Trophoblast cell (in vitro differentiated cells and primary cell): ENCODE measurements at regions not wholly inside any gene's neighbourhood (a gene's known extent, or its start where the extent isn't known, plus 50 kb on each side); places are given as distances from the start of the nearest gene placed in this dataset.

Experiments used
- DNase-seq, 2 donors: peaks; one replicate each; pipeline ENCODE4 v3.0.0-alpha.2; 2016
- H2AFZ ChIP-seq: 2 replicates; pipeline ENCODE4 v1.6.1; 2013; ENCODE audit warnings: low read length, moderate library complexity, mild to moderate bottlenecking; ENCODE audit not compliant: insufficient read depth, poor library complexity
- H2AK5ac ChIP-seq: 2 replicates; pipeline ENCODE4 v1.6.1; 2013; ENCODE audit warnings: mild to moderate bottlenecking, low read length
- H2BK120ac ChIP-seq: 2 replicates; pipeline ENCODE4 v1.6.1; 2013; ENCODE audit warnings: low read length, mild to moderate bottlenecking, moderate library complexity; ENCODE audit not compliant: insufficient read depth, poor library complexity
- H2BK12ac ChIP-seq: 2 replicates; pipeline ENCODE4 v1.6.1; 2013; ENCODE audit warnings: mild to moderate bottlenecking, low read length, moderate library complexity
- H2BK5ac ChIP-seq: 2 replicates; pipeline ENCODE4 v1.6.1; 2013; ENCODE audit warnings: low read length, low read depth, moderate library complexity, mild to moderate bottlenecking; ENCODE audit not compliant: poor library complexity
- H3K14ac ChIP-seq: 2 replicates; pipeline ENCODE4 v1.6.1; 2013; ENCODE audit warnings: mild to moderate bottlenecking, low read length
- H3K18ac ChIP-seq: 2 replicates; pipeline ENCODE4 v1.6.1; 2013; ENCODE audit warnings: mild to moderate bottlenecking, low read length
- H3K23ac ChIP-seq: 2 replicates; pipeline ENCODE4 v1.6.1; 2013; ENCODE audit warnings: low read length
- H3K27ac ChIP-seq: 2 replicates; pipeline ENCODE4 v1.5.1; 2013; ENCODE audit warnings: low read depth, mild to moderate bottlenecking, inconsistent platforms, low read length, moderate library complexity
- H3K27me3 ChIP-seq: 2 replicates; pipeline ENCODE4 v1.6.1; 2013; ENCODE audit warnings: inconsistent platforms, mild to moderate bottlenecking, low read length, moderate library complexity; ENCODE audit not compliant: insufficient read depth
- H3K36me3 ChIP-seq, 2 experiments: 1 replicate in 1 of 2; 2 replicates in 1 of 2; pipeline ENCODE4 v1.6.1; 2013; ENCODE audit warnings: low read length in 2 of 2, mild to moderate bottlenecking in 2 of 2, moderate library complexity in 1 of 2; ENCODE audit not compliant: insufficient read depth in 2 of 2, control insufficient read depth in 1 of 2
- H3K4ac ChIP-seq: 2 replicates; pipeline ENCODE4 v1.6.1; 2013; ENCODE audit warnings: low read depth, mild to moderate bottlenecking, low read length, moderate library complexity
- H3K4me1 ChIP-seq, 2 experiments: 1 replicate in 1 of 2; 2 replicates in 1 of 2; pipeline ENCODE4 v1.6.1; 2013; ENCODE audit warnings: low read length in 2 of 2, mild to moderate bottlenecking in 2 of 2, moderate library complexity in 1 of 2; ENCODE audit not compliant: insufficient read depth in 2 of 2, control insufficient read depth in 1 of 2
- H3K4me2 ChIP-seq: 2 replicates; pipeline ENCODE4 v1.6.1; 2013; ENCODE audit warnings: inconsistent platforms, mild to moderate bottlenecking, low read length, moderate library complexity
- H3K4me3 ChIP-seq: 2 replicates; pipeline ENCODE4 v1.5.1; 2013; ENCODE audit warnings: mild to moderate bottlenecking, low read depth, low read length, inconsistent platforms
- H3K79me1 ChIP-seq: one replicate; pipeline ENCODE4 v1.6.1; 2013; ENCODE audit warnings: low read length
- H3K79me2 ChIP-seq: 2 replicates; pipeline ENCODE4 v1.6.1; 2013; ENCODE audit warnings: low read length, mild to moderate bottlenecking; ENCODE audit not compliant: control insufficient read depth, insufficient read depth, poor library complexity
- H3K9ac ChIP-seq: 2 replicates; pipeline ENCODE4 v1.6.1; 2013; ENCODE audit warnings: mild to moderate bottlenecking, low read length
- H3K9me3 ChIP-seq: 2 replicates; pipeline ENCODE4 v1.6.1; 2013; ENCODE audit warnings: low read depth, mild to moderate bottlenecking, control low read depth, inconsistent platforms, low read length; ENCODE audit not compliant: insufficient read depth
- H4K12ac ChIP-seq: 2 replicates; pipeline ENCODE4 v1.6.1; 2013; ENCODE audit warnings: low read depth, mild to moderate bottlenecking, low read length, moderate library complexity
- H4K8ac ChIP-seq: 2 replicates; pipeline ENCODE4 v1.6.1; 2013; ENCODE audit warnings: low read depth, mild to moderate bottlenecking, low read length, moderate library complexity
- H4K91ac ChIP-seq: one replicate; pipeline ENCODE4 v1.6.1; 2013; ENCODE audit warnings: low read depth, mild to moderate bottlenecking, low read length, moderate library complexity
- WGBS: extraction: QIAGEN DNeasy Blood & Tissue Kit; methylation state at CpG from one replicate; pipeline ENCODE4 v1.1.7; 2013; ENCODE audit warnings: missing lambda C conversion rate; ENCODE audit not compliant: insufficient read length, insufficient coverage; ENCODE audit errors: extremely low coverage; 5-methylcytosine and 5-hydroxymethylcytosine counted together

- H2BK5ac ChIP-seq = no peak overlapping the region
- H3K4me3 ChIP-seq = no peak overlapping the region
- no peaks in the 10 kb centered on the region for H3K9me3 ChIP-seq
- no peak overlapping the region for H2BK12ac ChIP-seq
- H4K91ac ChIP-seq = no peak overlapping the region
- no CpG with 5 or more reads among the region's 4 CpGs for WGBS
- H3K27ac ChIP-seq = no peak overlapping the region
- H4K12ac ChIP-seq = no peak overlapping the region
- no peaks in the 10 kb centered on the region for H3K79me2 ChIP-seq
- no peak overlapping the region for H2AFZ ChIP-seq
- no peaks in the 10 kb centered on the region for H3K79me1 ChIP-seq
- H3K18ac ChIP-seq = no peak overlapping the region
- no peak overlapping the region for H3K4ac ChIP-seq
- H3K4me2 ChIP-seq = no peak overlapping the region
- DNase-seq = peak; percentile 7 to 27
- no peak overlapping the region for H4K8ac ChIP-seq
- no peaks in the 10 kb centered on the region for H3K36me3 ChIP-seq
- no peak overlapping the region for H2AK5ac ChIP-seq
- no peak overlapping the region for H3K14ac ChIP-seq
- H3K23ac ChIP-seq = no peak overlapping the region
- no peaks in the 10 kb centered on the region for H3K27me3 ChIP-seq
- no peak overlapping the region for H2BK120ac ChIP-seq
- H3K9ac ChIP-seq = no peak overlapping the region
- H3K4me1 ChIP-seq = no peaks in the 10 kb centered on the region
Observed at GRCh38 chr5:89437450-89438435, 554.8 kb upstream of the MEF2C start.

GRCh38 chr5:89436464-89436863 lies 553.5 kb upstream of the MEF2C start:
- Histone ChIP-seq H4K12ac (no peak overlapping the region), H2AK5ac (no peak overlapping the region), H3K27ac (no peak overlapping the region), H2BK120ac (no peak overlapping the region), H3K79me1 (no peaks in the 10 kb centered on the region), H3K4me3 (no peak overlapping the region), H3K79me2 (no peaks in the 10 kb centered on the region), H3K9ac (no peak overlapping the region), H3K14ac (no peak overlapping the region), H2BK12ac (no peak overlapping the region), H2BK5ac (no peak overlapping the region), H3K4ac (no peak overlapping the region), H3K9me3 (no peaks in the 10 kb centered on the region), H3K18ac (no peak overlapping the region), H4K8ac (no peak overlapping the region), H4K91ac (no peak overlapping the region), H3K4me2 (no peak overlapping the region), H2AFZ (no peak overlapping the region), H3K23ac (no peak overlapping the region), H3K27me3 (no peaks in the 10 kb centered on the region), H3K36me3 (no peaks in the 10 kb centered on the region), H3K4me1 (no peaks in the 10 kb centered on the region)
- no peak for DNase-seq
- no CpG with 5 or more reads among the region's 3 CpGs for WGBS

GRCh38 chr5:89435347-89435746 lies 552.4 kb upstream of the MEF2C start:
- no peak overlapping the region for H4K91ac ChIP-seq

DNA sequence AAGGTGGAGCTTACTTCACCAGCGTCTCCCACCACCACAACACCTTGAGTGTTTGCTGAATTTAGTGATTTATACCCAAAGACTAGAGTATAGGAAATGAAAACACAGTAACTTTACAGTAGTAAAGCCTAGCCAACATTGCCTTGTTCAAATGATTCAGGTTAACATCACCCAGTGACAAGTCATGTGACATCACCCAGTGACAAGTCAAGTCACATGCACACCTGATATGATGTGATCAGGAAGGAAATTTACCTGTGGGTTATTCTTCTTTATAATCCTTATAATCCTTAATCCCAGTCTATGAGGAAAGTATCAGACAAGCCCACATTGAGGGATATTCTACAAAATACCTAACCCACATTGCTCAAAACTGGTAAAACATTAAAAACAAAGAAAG lies 545.6 kb upstream of the MEF2C start:
- H3K14ac ChIP-seq = no peak overlapping the region
- H3K18ac ChIP-seq = no peak overlapping the region
- H3K79me1 ChIP-seq = no peaks in the 10 kb centered on the region
- no peaks in the 10 kb centered on the region for H3K4me1 ChIP-seq
- H3K36me3 ChIP-seq = no peaks in the 10 kb centered on the region
- H3K27me3 ChIP-seq = no peaks in the 10 kb centered on the region
- DNase-seq = no peak
- no peak overlapping the region for H4K91ac ChIP-seq
- no peak overlapping the region for H2BK120ac ChIP-seq
- no peak overlapping the region for H3K4me2 ChIP-seq
- no peak overlapping the region for H3K9ac ChIP-seq
- H3K79me2 ChIP-seq = no peaks in the 10 kb centered on the region
- H2BK12ac ChIP-seq = no peak overlapping the region
- no peak overlapping the region for H3K4ac ChIP-seq
- no peaks in the 10 kb centered on the region for H3K9me3 ChIP-seq
- no peak overlapping the region for H3K4me3 ChIP-seq
- H4K8ac ChIP-seq = no peak overlapping the region
- H4K12ac ChIP-seq = no peak overlapping the region
- H2BK5ac ChIP-seq = no peak overlapping the region
- H3K23ac ChIP-seq = no peak overlapping the region
- no peak overlapping the region for H2AFZ ChIP-seq
- H2AK5ac ChIP-seq = no peak overlapping the region
- no CpG with 5 or more reads among the region's 1 CpG for WGBS
- no peak overlapping the region for H3K27ac ChIP-seq

More at GRCh38 chr5:89435347-89435746, 552.4 kb upstream of the MEF2C start:
- no peak overlapping the region for H3K27ac ChIP-seq
- H3K18ac ChIP-seq = no peak overlapping the region
- H3K4me3 ChIP-seq = no peak overlapping the region
- H2BK5ac ChIP-seq = no peak overlapping the region
- no peak overlapping the region for H3K9ac ChIP-seq
- no peaks in the 10 kb centered on the region for H3K9me3 ChIP-seq
- no peak for DNase-seq
- no peak overlapping the region for H2AK5ac ChIP-seq
- no peaks in the 10 kb centered on the region for H3K27me3 ChIP-seq
- H3K4me1 ChIP-seq = no peaks in the 10 kb centered on the region
- no peak overlapping the region for H2BK120ac ChIP-seq
- no peaks in the 10 kb centered on the region for H3K79me1 ChIP-seq
- no peak overlapping the region for H2AFZ ChIP-seq
- H4K8ac ChIP-seq = no peak overlapping the region
- no peak overlapping the region for H3K23ac ChIP-seq
- no CpG with 5 or more reads among the region's 4 CpGs for WGBS
- H3K14ac ChIP-seq = no peak overlapping the region
- H2BK12ac ChIP-seq = no peak overlapping the region
- no peak overlapping the region for H3K4me2 ChIP-seq
- H4K12ac ChIP-seq = no peak overlapping the region
- H3K4ac ChIP-seq = no peak overlapping the region
- H3K36me3 ChIP-seq = no peaks in the 10 kb centered on the region
- H3K79me2 ChIP-seq = no peaks in the 10 kb centered on the region
